NCI-H82 treated with DMSO at 0.1 percent for 48 hours (cell line): ENCODE measurements at regions not wholly inside any gene's neighbourhood (a gene's known extent, or its start where the extent isn't known, plus 50 kb on each side); places are given as distances from the start of the nearest gene placed in this dataset.

Source experiments
- DNase-seq: peaks from one replicate; lab custom pipeline; 2025; ENCODE audit not compliant: unreplicated experiment; lab: John Stamatoyannopoulos, UW

DNA sequence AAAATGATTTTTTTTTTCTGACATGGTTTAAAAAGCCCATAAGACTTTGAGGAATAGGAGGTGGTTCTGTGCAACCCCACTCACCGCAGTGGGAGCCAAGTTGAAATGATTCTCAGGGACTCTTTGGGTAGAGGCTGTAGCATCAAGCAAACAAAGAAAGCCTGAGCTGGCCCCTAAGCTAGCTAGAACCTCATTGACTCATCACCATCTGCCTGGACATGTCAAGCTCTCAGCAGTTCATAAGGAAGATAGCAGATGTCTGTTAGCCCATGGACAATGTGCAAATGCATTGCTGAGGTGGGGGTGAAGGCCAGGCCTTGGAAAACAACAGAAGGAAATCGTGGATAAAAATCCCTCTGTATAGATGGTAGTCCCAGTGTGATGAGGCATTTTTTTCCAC lies 234.8 kb downstream of the NR2F2 start:
- no peak for DNase-seq

DNA sequence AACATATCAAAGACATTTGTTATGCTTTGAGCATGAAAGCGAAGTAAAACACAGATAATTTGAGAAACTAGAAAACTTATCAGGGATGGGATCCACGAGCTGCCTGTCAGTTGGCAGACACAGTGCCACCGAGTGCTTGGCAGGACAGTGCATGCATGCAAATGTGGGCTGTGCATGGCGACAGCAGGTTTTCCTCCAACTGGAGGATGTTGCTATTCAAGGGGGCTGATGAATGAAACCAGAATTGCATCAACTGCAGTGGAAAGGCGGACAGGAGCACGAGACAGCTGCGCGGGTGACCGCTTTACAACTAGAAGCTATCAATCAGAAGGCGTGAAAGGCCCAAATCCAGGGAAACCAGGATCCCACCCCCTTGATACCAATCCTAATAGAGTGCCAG lies 244.3 kb downstream of the NR2F2 start:
- no peak for DNase-seq

- DNase-seq = no peak
Measured at GRCh38 chr15:96576596-96576995, 246.1 kb downstream of the NR2F2 start.

DNA sequence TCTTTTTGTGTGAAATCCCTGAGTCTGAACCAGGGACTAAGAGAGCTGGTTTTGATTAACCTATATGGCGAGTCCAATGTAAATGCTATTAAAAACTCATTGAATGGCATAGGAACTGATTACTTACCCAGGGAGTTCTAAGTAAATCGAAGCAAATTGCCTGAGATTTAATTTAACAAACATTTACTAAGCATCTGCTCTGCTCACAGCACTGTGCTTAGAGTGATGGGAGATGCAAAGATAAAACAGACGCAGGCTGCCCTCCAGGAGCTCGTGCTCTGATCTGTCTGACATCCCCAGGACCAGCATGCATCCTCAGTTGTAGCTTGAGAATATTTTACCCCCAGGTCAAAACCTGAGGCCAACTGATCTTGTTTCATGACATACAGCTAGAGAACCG lies 247.9 kb downstream of the NR2F2 start:
- DNase-seq = no peak

- no peak for DNase-seq
Measured at GRCh38 chr15:96581371-96581770, 250.9 kb downstream of the NR2F2 start.

DNA sequence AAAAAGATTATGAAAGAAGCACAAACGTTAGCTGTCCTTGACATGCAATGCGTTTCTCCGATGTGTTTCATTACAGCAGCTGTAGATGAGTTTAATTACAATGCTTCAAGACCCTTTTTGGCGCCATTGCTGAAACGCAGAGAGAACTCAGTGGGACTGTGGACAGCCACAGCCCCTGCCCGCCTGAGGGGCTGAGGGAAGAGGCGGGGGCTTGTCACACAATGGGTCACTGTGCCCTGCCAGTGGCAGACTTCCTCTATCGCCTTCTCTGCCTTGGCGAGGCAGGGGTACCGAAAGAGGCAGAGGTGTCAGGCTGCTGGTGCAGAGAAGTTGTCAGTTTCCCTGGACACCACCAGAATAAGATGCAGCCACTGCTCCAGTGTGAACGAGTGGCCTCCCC lies 252.0 kb downstream of the NR2F2 start:
- DNase-seq = no peak

GRCh38 chr15:96583671-96584070 lies 253.2 kb downstream of the NR2F2 start:
- no peak for DNase-seq

DNA sequence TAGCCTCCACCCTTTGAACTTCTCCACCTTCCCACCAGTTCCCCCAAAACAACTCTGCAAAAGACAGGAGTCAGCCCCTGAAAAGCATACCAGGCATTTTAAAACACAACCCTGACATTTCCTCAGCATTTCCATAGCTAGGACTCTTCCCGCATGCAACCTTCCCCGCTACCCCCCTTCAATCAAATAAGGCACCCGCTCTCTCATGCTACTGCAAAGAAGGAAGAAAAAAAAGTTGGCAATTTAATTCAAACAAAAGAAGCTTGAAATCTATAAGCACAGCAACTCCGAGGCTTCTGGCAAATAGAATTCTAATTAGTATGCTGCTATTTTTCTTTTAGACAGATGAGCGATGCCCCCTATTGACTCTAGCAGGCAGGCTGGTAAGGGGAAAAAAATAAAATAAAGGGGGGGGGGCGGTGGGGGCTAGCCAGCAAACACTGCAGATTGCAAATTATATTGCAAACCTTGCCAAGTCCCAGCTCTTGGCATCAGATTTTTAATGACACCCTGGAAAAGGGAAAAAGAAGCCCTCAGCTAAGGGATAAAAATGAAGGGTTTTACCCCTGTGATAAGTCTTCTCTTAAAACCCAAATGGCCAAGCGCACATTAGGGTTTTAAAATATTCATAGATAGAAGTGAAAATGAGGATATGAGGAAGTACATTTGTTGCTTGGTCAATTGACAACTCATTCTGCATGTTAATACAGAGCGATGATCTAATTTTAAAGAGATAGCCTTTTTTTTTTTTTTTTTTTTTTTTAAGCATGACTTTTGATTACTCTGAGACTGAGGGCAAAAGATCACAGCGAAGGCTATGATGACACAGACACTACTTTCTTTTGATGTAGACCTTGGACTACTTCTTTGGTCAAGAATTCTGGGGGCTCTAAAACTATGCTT lies 255.2 kb downstream of the NR2F2 start:
- DNase-seq = peak; percentile 20

GRCh38 chr15:96586901-96587300 lies 256.4 kb downstream of the NR2F2 start:
- no peak for DNase-seq

GRCh38 chr15:96589864-96590263 lies 259.4 kb downstream of the NR2F2 start:
- DNase-seq = no peak

- no peak for DNase-seq
Measured at GRCh38 chr15:96593735-96594134, 263.2 kb downstream of the NR2F2 start.

DNA sequence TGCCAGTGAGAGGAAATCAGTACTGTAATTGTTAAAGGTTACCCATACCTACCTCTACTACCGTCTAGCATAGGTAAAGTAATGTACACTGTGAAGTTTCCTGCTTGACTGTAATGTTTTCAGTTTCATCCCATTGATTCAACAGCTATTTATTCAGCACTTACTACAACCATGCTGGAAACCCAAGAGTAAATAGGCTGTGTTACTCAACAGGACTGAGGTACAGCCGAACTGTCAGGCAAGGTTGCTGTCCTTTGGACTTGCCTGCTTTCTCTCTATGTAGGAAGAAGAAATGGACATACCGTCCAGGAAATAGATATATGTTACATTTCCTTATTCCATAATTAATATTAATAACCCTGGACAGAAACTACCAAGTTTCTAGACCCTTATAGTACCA lies 265.5 kb downstream of the NR2F2 start:
- no peak for DNase-seq

- no peak for DNase-seq
Measured at GRCh38 chr15:96598514-96598913, 268.0 kb downstream of the NR2F2 start.

DNA sequence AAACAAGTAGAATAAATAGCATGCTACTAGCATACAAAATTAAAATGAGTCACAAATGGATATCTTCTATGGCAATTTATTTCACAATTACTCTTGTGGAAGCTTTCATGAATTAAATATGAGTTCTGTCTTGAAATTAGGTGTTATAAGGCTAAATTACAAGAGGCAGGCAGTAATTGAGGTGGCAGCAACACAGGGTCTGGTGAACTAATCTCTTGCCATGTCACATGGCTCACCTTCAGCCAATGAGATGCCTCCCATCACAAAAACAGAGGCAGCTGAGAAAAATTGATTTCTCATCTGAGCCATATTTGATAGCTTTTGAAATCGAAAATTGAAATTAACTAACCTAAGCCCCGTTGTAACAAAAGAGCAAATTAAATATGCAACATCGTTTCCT lies 268.8 kb downstream of the NR2F2 start:
- no peak for DNase-seq

- no peak for DNase-seq
Measured at GRCh38 chr15:96600350-96600749, 269.9 kb downstream of the NR2F2 start.

- DNase-seq = no peak
Measured at GRCh38 chr15:96606617-96607016, 276.1 kb downstream of the NR2F2 start.

GRCh38 chr15:96610757-96611156 lies 280.3 kb downstream of the NR2F2 start:
- no peak for DNase-seq

GRCh38 chr15:96612917-96613316 lies 282.4 kb downstream of the NR2F2 start:
- no peak for DNase-seq

DNA sequence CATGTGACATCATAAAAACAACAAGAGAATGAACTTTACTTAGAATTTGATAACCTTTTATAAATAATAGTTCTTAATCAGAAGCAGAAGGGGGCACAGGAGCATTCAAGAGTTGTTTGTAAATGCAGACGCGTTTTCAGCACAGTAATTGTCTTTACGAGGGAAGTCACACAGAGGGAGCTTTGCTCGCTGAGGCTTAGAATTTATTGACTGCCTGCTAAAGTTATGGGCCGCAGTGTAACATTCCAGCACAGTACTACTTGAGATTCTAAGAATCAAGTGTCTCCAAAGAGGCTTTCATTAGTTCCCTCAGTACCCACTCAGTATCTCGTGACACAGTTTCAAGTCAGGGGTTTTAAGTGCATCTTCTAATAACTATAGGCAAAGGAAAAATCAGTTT lies 288.7 kb downstream of the NR2F2 start:
- no peak for DNase-seq

DNA sequence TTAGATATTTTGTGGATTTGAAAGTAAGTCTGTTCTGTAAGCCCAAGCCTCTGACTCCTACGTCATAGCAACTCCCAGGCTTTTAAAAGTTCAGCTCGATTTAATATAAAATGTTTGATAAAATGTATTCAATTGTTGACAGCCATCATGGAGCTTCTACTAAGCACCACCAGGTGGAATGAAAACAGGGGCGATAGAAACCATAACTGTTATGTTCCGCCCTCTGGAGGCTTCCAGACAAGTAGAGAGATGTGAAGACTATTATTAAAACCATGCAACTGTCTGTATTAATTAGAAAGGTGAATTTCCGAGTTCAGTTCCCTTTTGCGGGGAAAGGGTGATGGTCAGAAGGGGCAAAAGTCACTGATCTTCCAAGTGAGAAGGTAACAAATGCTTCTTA lies 292.2 kb downstream of the NR2F2 start:
- no peak for DNase-seq

DNA sequence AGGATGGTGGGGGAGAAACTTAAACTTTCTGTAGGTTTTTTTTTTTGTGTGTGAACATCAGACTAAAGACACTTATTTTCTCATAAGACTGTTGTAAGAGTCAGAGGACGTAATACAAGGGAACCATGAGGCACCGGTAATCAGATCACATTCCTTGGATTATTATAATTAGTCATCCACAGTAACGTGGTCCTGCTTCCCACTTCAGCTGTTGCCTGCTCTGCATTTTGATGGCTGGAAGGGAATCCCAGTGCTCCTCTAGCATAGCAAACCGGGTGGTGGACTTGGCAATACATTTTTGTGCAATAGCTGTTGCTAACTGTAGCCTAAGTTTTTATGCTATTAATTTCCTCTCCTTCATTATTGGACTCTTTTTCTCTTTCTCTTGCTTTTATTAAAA lies 294.8 kb downstream of the NR2F2 start:
- no peak for DNase-seq

- DNase-seq = no peak
Measured at GRCh38 chr15:96627031-96627568, 296.6 kb downstream of the NR2F2 start.

- no peak for DNase-seq
Measured at GRCh38 chr15:96629511-96629910, 299.0 kb downstream of the NR2F2 start.
